A204.1 (cell line): ENCODE measurements at regions not wholly inside any gene's neighbourhood (a gene's known extent, or its start where the extent isn't known, plus 50 kb on each side); places are given as distances from the start of the nearest gene placed in this dataset.
"Not testable (repeated sequence)": the region's sequence is repeated elsewhere in the genome, so short reads cannot be mapped to it uniquely, and the experiment has no call there.

ENCODE experiments used
- FAIRE-seq: peaks from 2 replicates; lab custom pipeline; 2012; peaks lifted over from hg19 to GRCh38; lab: Jason Lieb, UNC

DNA sequence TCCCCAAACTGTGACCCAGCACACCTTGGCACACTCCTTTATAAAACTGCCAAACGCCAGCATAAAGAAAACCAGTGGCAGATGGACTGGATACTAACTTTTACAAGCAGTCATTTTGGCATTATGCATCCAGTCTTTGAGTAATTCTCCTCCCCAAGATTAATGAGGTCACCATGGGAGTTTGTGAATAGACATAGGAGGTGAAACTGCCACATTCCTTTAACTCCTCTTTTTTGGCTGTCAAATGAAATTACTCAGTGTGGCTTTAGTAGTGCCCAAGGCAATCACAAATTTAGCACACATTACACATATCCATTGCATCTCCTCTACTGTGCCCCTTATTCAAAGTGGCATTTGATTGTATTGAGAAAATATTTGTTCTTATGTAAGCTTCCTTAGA, 315.3 kb upstream of the FGF13 start:
- FAIRE-seq, result no peak

DNA sequence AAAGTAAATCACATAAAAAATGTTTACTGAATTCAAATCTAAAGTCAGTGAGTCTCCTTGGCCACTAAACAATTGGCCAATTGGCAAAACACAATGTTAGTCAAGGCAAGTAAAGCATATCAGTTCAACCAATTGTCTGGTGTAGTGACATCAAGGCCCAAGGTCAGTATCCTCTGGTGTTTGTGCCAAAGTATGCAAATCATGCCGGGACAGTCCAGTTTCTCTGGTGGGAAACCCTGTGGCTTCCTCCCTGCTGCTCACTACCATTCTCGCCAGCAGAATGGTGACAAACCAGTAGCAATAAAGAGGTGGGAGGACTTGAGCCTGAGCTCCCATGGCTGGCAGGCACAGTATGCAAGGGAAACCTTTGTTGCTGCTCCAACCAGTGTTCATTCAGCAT, 314.9 kb upstream of the FGF13 start:
- FAIRE-seq, result no peak

DNA sequence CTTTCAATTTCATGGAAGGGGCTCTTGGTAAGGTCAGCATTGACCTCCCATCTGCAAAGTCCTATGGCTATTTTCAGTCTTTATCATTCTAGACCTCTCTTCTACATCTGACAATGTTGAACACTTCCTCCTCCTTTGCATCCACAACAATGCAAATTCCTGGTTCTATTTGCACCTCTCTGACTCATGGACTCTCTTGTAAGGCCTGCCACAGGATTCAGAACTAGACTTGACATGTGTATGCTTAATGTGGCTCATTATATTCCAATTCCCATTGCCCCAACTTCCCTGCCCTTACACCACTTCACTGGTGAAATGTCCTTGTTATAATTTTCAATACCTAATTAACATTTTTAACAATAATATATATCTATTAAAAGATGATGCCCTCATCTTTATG, 314.3 kb upstream of the FGF13 start:
- FAIRE-seq, result no peak

DNA sequence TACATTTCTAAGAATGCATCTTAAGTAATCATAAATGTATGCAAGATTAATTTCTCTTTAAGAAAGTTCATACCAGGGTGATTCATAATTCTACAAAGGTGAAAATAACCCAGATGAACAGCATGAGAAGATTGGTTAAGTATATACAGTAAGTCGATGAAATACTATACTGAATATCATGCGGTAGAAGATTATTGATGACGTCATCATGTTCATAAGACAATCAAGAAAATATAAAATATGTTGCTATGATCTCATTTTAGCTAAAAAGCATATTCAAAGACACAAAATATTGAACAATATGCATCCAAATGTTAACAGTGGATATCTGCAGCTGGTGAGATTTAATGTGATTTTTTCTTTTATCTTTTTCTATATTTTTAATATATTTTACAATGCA, 312.0 kb upstream of the FGF13 start:
- FAIRE-seq, result no peak

DNA sequence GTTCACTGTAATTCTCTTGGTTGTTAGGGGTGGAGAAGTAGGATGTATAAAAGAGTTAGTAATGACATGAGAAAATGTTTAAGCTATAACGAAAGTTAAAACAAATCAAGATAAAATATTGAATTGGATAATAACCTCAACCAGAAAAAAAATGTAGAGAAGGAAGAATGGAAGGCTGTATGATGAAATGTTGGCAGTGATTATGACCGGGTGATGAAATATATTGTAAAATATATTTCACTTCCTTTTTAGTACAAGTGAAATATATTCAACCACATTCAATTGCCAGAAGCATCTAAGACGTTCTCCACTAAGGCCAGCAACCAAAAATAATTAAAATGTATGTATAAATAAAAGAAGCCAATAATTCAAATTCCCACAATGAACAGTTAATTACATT, 309.3 kb upstream of the FGF13 start:
- FAIRE-seq, result no peak

- FAIRE-seq, result no peak
Observed at GRCh38 chrX:139018436-139018835, 306.9 kb upstream of the FGF13 start.

GRCh38 chrX:139015627-139016026, 304.1 kb upstream of the FGF13 start:
- FAIRE-seq, result no peak

DNA sequence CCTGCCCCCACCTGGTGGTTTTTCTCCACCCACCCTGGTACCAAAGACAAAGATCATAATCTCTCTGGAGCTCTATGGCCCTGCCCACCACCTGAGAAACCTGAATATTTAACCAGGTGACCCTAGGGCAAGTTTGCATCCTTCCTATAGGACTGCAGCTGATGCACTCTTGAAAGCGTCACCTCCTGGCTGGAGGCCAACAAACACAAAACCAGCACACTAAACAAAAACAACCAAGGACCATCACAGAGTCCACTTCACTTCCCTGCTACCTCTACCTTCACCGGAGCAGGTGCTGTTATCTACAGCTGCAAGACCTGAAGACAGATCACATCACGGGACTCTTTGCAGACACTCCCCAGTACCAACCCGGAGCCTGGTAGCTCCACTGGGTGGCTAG, 296.7 kb upstream of the FGF13 start:
- FAIRE-seq, result no peak

GRCh38 chrX:139003856-139004527, 292.5 kb upstream of the FGF13 start:
- not testable (repeated sequence) for FAIRE-seq

- FAIRE-seq, result no peak
Observed at GRCh38 chrX:139002319-139002718, 290.8 kb upstream of the FGF13 start.

DNA sequence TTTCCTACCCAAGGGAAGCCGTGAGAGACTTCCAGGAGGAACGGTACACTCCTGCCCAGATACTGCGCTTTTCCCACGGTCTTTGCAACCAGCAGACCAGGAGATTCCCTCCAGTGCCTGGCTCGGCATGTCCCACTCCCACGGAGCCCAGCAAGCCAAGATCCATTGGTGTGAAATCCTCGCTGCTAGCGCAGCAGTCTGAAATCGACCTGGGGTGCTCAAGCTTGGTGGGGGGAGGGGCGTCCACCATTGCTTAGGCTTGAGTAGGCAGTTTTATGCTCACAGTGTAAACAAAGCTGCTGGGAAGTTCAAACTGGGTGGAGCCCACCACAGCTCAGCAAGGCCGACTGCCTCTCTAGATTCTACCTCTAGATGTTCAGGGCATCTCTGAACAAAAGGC, 284.8 kb upstream of the FGF13 start:
- no peak for FAIRE-seq

DNA sequence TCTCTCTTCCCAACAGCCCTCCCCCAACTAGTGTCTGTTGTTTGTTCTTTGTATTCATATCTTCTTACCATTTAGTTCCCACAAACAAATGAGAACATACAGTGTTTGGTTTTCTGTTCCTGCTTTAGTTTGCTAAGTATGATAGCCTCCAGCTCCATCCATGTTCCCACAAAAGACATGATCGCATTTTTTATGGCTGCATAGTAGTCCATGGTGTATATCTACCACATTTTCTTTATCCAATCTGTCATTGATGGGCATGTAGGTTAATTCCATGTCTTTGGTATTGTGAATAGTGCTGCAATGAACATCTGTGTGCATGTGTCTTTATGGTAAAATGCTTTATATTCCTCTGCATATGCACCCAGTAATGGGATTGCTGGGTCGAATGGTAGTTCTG, 283.9 kb upstream of the FGF13 start:
- FAIRE-seq, result no peak

DNA sequence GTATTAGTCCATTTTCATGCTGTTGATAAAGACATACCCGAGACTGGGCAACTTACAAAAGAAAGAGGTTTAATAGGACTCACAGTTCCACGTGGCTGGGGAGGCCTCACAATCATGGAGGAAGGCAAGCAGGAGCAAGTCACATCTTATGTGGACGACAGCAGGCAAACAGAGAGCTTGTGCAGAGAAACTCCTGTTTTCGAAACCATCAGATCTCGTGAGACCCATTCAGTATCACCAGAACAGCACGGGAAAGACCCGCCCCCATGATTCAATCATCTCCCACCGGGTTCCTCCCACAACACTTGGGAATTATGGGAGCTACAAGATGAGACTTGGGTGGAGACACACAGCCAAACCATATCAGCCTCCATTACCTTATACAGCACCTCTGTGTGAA, 278.9 kb upstream of the FGF13 start:
- not testable (repeated sequence) for FAIRE-seq

- no peak for FAIRE-seq
Observed at GRCh38 chrX:138986866-138987265, 275.3 kb upstream of the FGF13 start.

- no peak for FAIRE-seq
Observed at GRCh38 chrX:138986235-138986634, 274.7 kb upstream of the FGF13 start.

DNA sequence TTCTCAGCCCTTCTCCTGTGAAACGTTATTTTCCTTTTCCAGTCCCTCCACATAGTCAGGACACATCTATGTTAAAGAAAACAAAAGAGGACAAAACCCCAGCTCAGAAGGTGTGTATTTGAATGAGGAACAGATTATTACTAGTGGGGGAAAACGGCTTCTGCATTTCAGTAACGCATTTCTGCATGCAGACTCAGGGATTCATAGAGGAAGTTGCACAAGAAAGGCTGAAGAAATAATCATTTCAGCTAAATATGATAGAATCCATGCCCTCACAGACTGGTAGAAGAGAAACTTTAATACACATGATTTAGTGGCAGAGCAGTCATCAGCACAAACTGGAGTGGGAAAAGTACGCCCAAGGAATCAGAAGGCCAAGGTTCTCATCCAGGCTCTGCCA, 270.8 kb upstream of the FGF13 start:
- no peak for FAIRE-seq

- no peak for FAIRE-seq
Observed at GRCh38 chrX:138964501-138964900, 253.0 kb upstream of the FGF13 start.

DNA sequence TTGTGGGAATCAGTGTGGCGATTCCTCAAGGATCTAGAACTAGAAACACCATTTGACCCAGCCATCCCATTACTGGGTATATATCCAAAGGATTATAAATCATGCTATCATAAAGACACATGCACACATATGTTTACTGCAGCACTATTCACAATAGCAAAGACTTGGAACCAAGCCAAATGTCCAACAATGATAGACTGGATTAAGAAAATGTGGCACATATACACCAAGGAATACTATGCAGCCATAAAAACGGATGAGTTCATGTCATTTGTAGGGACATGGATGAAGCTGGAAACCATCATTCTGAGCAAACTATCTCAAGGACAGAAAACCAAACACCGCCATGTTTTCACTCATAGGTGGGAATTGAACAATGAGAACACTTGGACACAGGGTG, 250.9 kb upstream of the FGF13 start:
- not testable (repeated sequence) for FAIRE-seq

DNA sequence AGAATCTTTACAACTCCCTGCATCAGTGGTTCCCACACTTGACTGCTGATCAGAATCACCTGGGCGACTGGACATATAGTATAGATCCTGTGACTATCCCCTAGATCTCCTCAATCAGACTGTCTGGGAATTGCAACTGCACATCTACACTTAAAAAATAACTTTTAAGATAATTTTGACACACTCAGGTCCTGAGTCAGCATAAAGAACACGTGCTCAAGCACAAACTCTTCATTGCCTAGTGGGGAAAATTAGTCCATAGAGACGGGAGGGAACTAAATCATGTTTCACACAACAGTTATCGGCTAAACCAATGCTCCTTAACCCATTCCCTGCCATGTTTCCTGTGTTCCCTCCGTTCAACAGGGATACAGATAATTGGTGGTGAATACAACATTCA, 243.5 kb upstream of the FGF13 start:
- FAIRE-seq, result no peak

GRCh38 chrX:138946926-138947325, 235.4 kb upstream of the FGF13 start:
- no peak for FAIRE-seq

- FAIRE-seq, result no peak
Observed at GRCh38 chrX:138945219-138945618, 233.7 kb upstream of the FGF13 start.

DNA sequence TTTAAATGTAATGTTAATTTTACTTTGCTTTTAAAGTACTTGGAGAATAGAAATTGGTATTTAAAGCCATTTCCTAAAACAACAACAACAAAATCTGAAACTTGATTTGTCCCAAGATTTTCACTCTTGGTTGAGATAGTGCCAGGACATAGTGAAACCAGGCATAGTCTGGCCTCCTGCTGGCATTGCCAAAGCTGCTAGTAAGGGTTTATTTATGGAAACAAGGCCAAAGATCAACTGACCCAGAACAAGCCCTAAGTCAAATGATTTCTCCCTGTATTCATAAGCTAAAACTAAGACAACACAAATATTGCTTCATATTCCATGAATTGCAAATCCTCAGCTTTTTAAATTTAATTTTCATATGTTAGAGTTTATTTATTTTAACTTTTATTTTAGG, 227.5 kb upstream of the FGF13 start:
- no peak for FAIRE-seq

DNA sequence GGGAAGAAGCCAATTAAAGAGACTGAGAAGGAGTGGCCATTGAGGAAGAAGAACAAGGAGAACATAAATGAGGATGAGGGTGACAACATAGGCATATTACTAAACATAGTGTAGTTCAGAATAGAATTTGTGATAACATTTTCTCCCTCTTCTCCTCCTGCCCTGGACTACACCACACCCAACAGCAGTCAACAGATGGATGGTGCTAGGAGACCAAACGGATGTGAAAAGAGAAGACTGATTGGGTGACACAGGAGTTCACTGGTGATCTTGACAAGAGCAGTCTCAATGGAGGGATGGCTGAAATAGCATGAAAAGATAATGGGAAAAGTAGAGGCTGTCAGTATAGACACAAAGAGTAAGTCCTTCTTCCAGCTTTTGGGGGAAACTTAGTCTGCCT, 226.5 kb upstream of the FGF13 start:
- no peak for FAIRE-seq

DNA sequence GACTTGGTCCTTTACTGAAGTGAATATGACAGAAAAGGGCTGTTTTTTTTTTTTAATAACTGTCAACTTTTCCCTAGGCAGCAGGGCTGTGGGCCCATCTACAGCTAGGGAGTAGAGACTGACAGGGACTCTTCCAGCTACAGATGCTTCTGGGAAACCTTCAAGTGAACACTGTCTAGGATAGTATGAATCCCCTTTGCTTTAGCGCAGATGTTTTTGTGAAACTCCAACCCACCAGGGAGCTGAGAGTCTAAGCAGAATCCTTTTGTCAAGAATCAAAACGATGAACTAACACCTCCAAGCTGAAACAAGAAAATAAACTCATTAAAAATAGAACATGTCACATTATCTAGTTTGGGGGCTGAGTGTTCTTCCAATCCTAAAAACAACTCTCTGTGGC, 219.7 kb upstream of the FGF13 start:
- no peak for FAIRE-seq

GRCh38 chrX:138930583-138930945, 219.0 kb upstream of the FGF13 start:
- FAIRE-seq, result no peak
